PFSK-1 (cell line): ENCODE measurements at regions not wholly inside any gene's neighbourhood (a gene's known extent, or its start where the extent isn't known, plus 50 kb on each side); places are given as distances from the start of the nearest gene placed in this dataset.

Experiments used
- SIN3A ChIP-seq: IDR thresholded peaks from 2 replicates; pipeline ENCODE4 v1.6.1; 2012; ENCODE audit warnings: mild to moderate bottlenecking, low read length, moderate library complexity, borderline replicate concordance; ENCODE audit not compliant: insufficient read depth
- TF ChIP-seq, protein P1 (sequence below), 2 experiments: IDR thresholded peaks; 2 replicates each; pipeline versions ENCODE4 v1.6.1 to v1.8.0; 2011 to 2012; ENCODE audit warnings: low read depth in 2 of 2, low read length in 2 of 2, control low read depth in 1 of 2, inconsistent platforms in 1 of 2, mild to moderate bottlenecking in 1 of 2, moderate library complexity in 1 of 2; ENCODE audit not compliant: insufficient read depth in 1 of 2

DNA sequence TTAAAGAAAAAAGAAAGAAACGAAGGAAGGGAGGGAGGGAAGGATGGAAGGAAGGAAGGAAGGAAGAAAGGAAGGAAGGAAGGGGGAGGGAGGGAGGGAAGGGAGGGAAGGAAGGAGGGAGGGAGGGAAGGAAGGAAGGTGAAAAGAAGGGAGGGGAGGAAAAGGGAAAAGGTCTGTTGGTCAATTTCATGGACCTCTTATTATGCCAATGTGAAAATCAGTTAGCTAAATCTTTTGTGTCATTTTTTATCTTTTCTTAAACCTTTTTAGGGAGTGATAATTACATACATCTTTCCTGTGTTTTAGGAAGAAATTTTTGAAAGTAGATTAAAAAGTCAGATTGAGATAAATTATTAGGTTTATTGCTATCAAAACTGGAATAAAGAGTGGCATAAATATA, 670.2 kb upstream of the CITED2 start:
- TF ChIP-seq SIN3A: no peak
- TF ChIP-seq, protein P1, sequence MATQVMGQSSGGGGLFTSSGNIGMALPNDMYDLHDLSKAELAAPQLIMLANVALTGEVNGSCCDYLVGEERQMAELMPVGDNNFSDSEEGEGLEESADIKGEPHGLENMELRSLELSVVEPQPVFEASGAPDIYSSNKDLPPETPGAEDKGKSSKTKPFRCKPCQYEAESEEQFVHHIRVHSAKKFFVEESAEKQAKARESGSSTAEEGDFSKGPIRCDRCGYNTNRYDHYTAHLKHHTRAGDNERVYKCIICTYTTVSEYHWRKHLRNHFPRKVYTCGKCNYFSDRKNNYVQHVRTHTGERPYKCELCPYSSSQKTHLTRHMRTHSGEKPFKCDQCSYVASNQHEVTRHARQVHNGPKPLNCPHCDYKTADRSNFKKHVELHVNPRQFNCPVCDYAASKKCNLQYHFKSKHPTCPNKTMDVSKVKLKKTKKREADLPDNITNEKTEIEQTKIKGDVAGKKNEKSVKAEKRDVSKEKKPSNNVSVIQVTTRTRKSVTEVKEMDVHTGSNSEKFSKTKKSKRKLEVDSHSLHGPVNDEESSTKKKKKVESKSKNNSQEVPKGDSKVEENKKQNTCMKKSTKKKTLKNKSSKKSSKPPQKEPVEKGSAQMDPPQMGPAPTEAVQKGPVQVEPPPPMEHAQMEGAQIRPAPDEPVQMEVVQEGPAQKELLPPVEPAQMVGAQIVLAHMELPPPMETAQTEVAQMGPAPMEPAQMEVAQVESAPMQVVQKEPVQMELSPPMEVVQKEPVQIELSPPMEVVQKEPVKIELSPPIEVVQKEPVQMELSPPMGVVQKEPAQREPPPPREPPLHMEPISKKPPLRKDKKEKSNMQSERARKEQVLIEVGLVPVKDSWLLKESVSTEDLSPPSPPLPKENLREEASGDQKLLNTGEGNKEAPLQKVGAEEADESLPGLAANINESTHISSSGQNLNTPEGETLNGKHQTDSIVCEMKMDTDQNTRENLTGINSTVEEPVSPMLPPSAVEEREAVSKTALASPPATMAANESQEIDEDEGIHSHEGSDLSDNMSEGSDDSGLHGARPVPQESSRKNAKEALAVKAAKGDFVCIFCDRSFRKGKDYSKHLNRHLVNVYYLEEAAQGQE (IDR thresholded peaks at IDR 0.05; ENCODE audit: insufficient read depth in 1 of 2, low read depth in 2 of 2, low read length in 2 of 2): no peak
